Suprapubic skin (tissue), 4 donors: ENCODE measurements at regions not wholly inside any gene's neighbourhood (a gene's known extent, or its start where the extent isn't known, plus 50 kb on each side); places are given as distances from the start of the nearest gene placed in this dataset.

Source experiments
- CTCF ChIP-seq, 2 donors: fragments of 200-600 bp in 1 of 2; fragments of 450-650 bp in 1 of 2; sonication (generic) in 1 of 2; IDR thresholded peaks; one replicate each; pipeline ENCODE4 v1.5.1; 2016 to 2019; ENCODE audit warnings: antibody characterized with exemption in 2 of 2, mild to moderate bottlenecking in 1 of 2, moderate library complexity in 1 of 2
- EP300 ChIP-seq: sonication (generic); formaldehyde crosslinking; IDR thresholded peaks from one replicate; pipeline ENCODE4 v1.6.1; 2017; ENCODE audit warnings: antibody characterized with exemption
- POLR2A ChIP-seq, 2 donors: fragments of 450-650 bp; IDR thresholded peaks; one replicate each; pipeline ENCODE4 v1.6.1; 2017; ENCODE audit warnings: antibody characterized with exemption in 2 of 2, mild to moderate bottlenecking in 2 of 2, moderate library complexity in 2 of 2
- POLR2AphosphoS5 ChIP-seq, 3 donors: sonication (generic); formaldehyde crosslinking; IDR thresholded peaks; one replicate each; pipeline ENCODE4 v1.6.1; 2017; ENCODE audit warnings: antibody characterized with exemption in 3 of 3

GRCh38 chr2:143949121-143949848 lies 570.6 kb downstream of the ZEB2 start:
- no peak for TF ChIP-seq POLR2AphosphoS5 (IDR thresholded peaks at IDR 0.05)
- TF ChIP-seq CTCF (IDR thresholded peaks at IDR 0.05), result no peak
- TF ChIP-seq EP300, result no peak
- TF ChIP-seq POLR2A (IDR thresholded peaks at IDR 0.05), result no peak
